ENCODE measurements at regions not wholly inside any gene's neighbourhood (a gene's known extent, or its start where the extent isn't known, plus 50 kb on each side); places are given as distances from the start of the nearest gene placed in this dataset.
A peak's percentile ranks its signal among the peaks of the same experiment; 100 is the strongest.
"Not testable (repeated sequence)": the region's sequence is repeated elsewhere in the genome, so short reads cannot be mapped to it uniquely, and the experiment has no call there.

- no peak for DNase-seq
Observed at GRCh38 chr5:154652746-154653417, 102.3 kb upstream of the LARP1 start.

- not testable (repeated sequence) for DNase-seq
Observed at GRCh38 chr5:154651795-154652194, 103.4 kb upstream of the LARP1 start.

GRCh38 chr5:154648706-154649105 lies 106.5 kb upstream of the LARP1 start:
- no peak for DNase-seq

- no peak for DNase-seq
Observed at GRCh38 chr5:154648229-154648628, 106.9 kb upstream of the LARP1 start.

GRCh38 chr5:154647761-154648145 lies 107.4 kb upstream of the LARP1 start:
- no peak for DNase-seq

GRCh38 chr5:154647114-154647760 lies 107.9 kb upstream of the LARP1 start:
- DNase-seq = peak; percentile 47

- no peak for DNase-seq
Observed at GRCh38 chr5:154646745-154647113, 108.4 kb upstream of the LARP1 start.

- no peak for DNase-seq
Observed at GRCh38 chr5:154644745-154645411, 110.3 kb upstream of the LARP1 start.

- no peak for DNase-seq
Observed at GRCh38 chr5:154642499-154643245, 112.5 kb upstream of the LARP1 start.

GRCh38 chr5:154640213-154640831 lies 114.9 kb upstream of the LARP1 start:
- DNase-seq = not testable (repeated sequence)

GRCh38 chr5:154636786-154637185 lies 118.4 kb upstream of the LARP1 start:
- not testable (repeated sequence) for DNase-seq

- DNase-seq = not testable (repeated sequence)
Observed at GRCh38 chr5:154636271-154636670, 118.9 kb upstream of the LARP1 start.

- not testable (repeated sequence) for DNase-seq
Observed at GRCh38 chr5:154633744-154634143, 121.4 kb upstream of the LARP1 start.

GRCh38 chr5:154631141-154631540 lies 124.0 kb upstream of the LARP1 start:
- DNase-seq = no peak

GRCh38 chr5:154630410-154630809 lies 124.8 kb upstream of the LARP1 start:
- no peak for DNase-seq

GRCh38 chr5:154628685-154629084 lies 126.5 kb upstream of the LARP1 start:
- DNase-seq = no peak

GRCh38 chr5:154627698-154628678 lies 127.2 kb upstream of the LARP1 start:
- no peak for DNase-seq

- DNase-seq = no peak
Observed at GRCh38 chr5:154626876-154627557, 128.2 kb upstream of the LARP1 start.

- no peak for DNase-seq
Observed at GRCh38 chr5:154625031-154625430, 130.1 kb upstream of the LARP1 start.

GRCh38 chr5:154624341-154624740 lies 130.8 kb upstream of the LARP1 start:
- no peak for DNase-seq

- DNase-seq = no peak
Observed at GRCh38 chr5:154620411-154620810, 134.8 kb upstream of the LARP1 start.
